Calu3 (cell line): ENCODE measurements at regions not wholly inside any gene's neighbourhood (a gene's known extent, or its start where the extent isn't known, plus 50 kb on each side); places are given as distances from the start of the nearest gene placed in this dataset.

ENCODE experiments used
- BruUV-seq: library from RNA; stranded (reverse); fragments of 400-500 nt; replicated peaks from 2 replicates; lab custom pipeline; 2021; lab: Mats Ljungman, UMichigan
- CTCF ChIA-PET: fragments of 300-600 bp; sonication (Branson Sonifier 250); formaldehyde crosslinking; loops from one replicate; lab custom pipeline; 2022; ENCODE audit warnings: antibody characterized with exemption; lab: Charles Lee
- DNase-seq: peaks from one replicate; pipeline ENCODE4 v3.0.0; 2022
- H3K27ac Mint-ChIP-seq: one replicate; pipeline ENCODE4 v1.8.0; 2022; ENCODE audit warnings: mixed read lengths; ENCODE audit not compliant: unreplicated experiment
- H3K27me3 Mint-ChIP-seq: one replicate; pipeline ENCODE4 v1.8.0; 2022; ENCODE audit warnings: mixed read lengths; ENCODE audit not compliant: unreplicated experiment
- H3K36me3 Mint-ChIP-seq: one replicate; pipeline ENCODE4 v1.8.0; 2022; ENCODE audit warnings: mild to moderate bottlenecking, moderate library complexity, mixed read lengths; ENCODE audit not compliant: insufficient read depth, unreplicated experiment
- H3K4me1 Mint-ChIP-seq: one replicate; pipeline ENCODE4 v1.8.0; 2022; ENCODE audit warnings: mild to moderate bottlenecking, low read depth, mixed read lengths; ENCODE audit not compliant: unreplicated experiment
- H3K4me3 Mint-ChIP-seq: one replicate; pipeline ENCODE4 v1.8.0; 2022; ENCODE audit warnings: mild to moderate bottlenecking, low read depth, moderate library complexity, mixed read lengths; ENCODE audit not compliant: unreplicated experiment
- H3K9me3 Mint-ChIP-seq: one replicate; pipeline ENCODE4 v1.8.0; 2022; ENCODE audit warnings: low read depth, mixed read lengths; ENCODE audit not compliant: unreplicated experiment
- intact Hi-C: fragments of 100-400 bp; cut with micrococcal nuclease; formaldehyde crosslinking; loops from one replicate; pipeline ENCODE4 v1.10.0; 2022; ENCODE audit not compliant: unreplicated experiment
- TF ChIP-seq, protein P1 (sequence below): fragments of 200-600 bp; IDR thresholded peaks from one replicate; pipeline ENCODE4 v1.8.0; 2022; ENCODE audit warnings: antibody characterized with exemption; ENCODE audit not compliant: unreplicated experiment

- no peak overlapping the region for H3K27ac Mint-ChIP-seq
- H3K9me3 Mint-ChIP-seq, result no peaks in the 10 kb centered on the region
- H3K4me1 Mint-ChIP-seq, result peaks cover 3% of the 10 kb centered on the region
- H3K4me3 Mint-ChIP-seq, result no peak overlapping the region
- H3K36me3 Mint-ChIP-seq, result no peaks in the 10 kb centered on the region
- DNase-seq, result no peak
- TF ChIP-seq, protein P1, sequence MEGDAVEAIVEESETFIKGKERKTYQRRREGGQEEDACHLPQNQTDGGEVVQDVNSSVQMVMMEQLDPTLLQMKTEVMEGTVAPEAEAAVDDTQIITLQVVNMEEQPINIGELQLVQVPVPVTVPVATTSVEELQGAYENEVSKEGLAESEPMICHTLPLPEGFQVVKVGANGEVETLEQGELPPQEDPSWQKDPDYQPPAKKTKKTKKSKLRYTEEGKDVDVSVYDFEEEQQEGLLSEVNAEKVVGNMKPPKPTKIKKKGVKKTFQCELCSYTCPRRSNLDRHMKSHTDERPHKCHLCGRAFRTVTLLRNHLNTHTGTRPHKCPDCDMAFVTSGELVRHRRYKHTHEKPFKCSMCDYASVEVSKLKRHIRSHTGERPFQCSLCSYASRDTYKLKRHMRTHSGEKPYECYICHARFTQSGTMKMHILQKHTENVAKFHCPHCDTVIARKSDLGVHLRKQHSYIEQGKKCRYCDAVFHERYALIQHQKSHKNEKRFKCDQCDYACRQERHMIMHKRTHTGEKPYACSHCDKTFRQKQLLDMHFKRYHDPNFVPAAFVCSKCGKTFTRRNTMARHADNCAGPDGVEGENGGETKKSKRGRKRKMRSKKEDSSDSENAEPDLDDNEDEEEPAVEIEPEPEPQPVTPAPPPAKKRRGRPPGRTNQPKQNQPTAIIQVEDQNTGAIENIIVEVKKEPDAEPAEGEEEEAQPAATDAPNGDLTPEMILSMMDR, result no peak
- intact Hi-C loops, result no loop called here
- CTCF ChIA-PET, result no interaction called here
- no TSS peak for BruUV-seq
- H3K27me3 Mint-ChIP-seq, result no peaks in the 10 kb centered on the region
These were observed 271.9 kb downstream of the RAB38 start for GRCh38 chr11:87903345-87903744.

DNA sequence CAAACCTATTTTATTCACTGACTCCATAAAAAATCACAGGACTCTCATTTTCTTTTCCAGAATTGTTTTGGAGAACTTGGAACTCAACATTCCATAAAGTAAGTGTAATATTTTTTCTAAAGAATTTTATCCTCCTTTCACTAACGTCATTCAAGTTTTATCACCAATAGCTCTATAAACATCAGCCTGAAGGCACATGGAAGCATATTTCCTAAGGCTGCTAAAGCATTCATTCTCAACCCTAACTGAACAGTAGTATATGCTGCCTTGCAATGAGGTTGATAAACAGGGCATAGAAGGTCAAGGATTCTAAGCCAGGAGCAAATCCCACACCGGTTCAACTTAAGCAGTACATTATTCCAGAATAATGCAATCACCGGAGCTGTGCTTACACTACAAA, 273.9 kb downstream of the RAB38 start:
- no peak for DNase-seq
- TF ChIP-seq, protein P1, result no peak
- no peak overlapping the region for H3K4me3 Mint-ChIP-seq
- intact Hi-C loops, result no loop called here
- CTCF ChIA-PET, result no interaction called here
- no TSS peak for BruUV-seq
- no peaks in the 10 kb centered on the region for H3K27me3 Mint-ChIP-seq
- no peaks in the 10 kb centered on the region for H3K9me3 Mint-ChIP-seq
- H3K36me3 Mint-ChIP-seq, result no peaks in the 10 kb centered on the region
- peaks cover 23% of the 10 kb centered on the region for H3K4me1 Mint-ChIP-seq
- no peak overlapping the region for H3K27ac Mint-ChIP-seq

- BruUV-seq, result no TSS peak
- CTCF ChIA-PET, result interaction anchor here (1.4 kb wide), 1 partner anchor 20 kb away, joined by 7 read pairs; no protein-coding TSS in a partner anchor
- Mint-ChIP-seq H3K4me1 (peaks cover 28% of the 10 kb centered on the region), H3K9me3 (no peaks in the 10 kb centered on the region), H3K27ac (no peak overlapping the region), H3K27me3 (no peaks in the 10 kb centered on the region), H3K4me3 (no peak overlapping the region), H3K36me3 (no peaks in the 10 kb centered on the region)
- no peak for DNase-seq
- TF ChIP-seq, protein P1, result no peak
- intact Hi-C loops, result loop anchor here (10.0 kb wide), 1 partner anchor 387 kb away; no protein-coding TSS in a partner anchor
These were observed 277.3 kb downstream of the RAB38 start for GRCh38 chr11:87897921-87898320.

DNA sequence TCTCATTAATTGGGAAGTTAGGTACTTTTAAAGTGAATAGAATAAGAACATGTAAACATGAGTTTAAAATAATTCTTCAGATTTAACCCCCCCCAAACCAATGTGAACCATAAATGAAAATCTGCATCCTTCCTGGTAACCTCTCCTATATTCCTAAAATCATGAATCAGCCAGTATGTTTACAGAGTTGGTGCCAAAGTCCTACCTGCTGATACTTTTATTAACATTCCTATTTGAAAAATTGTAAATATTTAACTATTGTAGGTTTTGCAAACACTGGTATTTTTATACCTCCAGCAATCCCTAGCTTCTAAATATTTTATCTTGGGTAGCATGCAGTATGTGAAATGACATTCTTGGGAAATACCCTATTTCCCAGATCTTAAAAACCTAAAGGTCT, 278.2 kb downstream of the RAB38 start:
- Mint-ChIP-seq H3K9me3 (no peaks in the 10 kb centered on the region), H3K4me1 (peaks cover 29% of the 10 kb centered on the region), H3K27me3 (no peaks in the 10 kb centered on the region), H3K4me3 (no peak overlapping the region), H3K27ac (peak overlapping the region; percentile 50), H3K36me3 (no peaks in the 10 kb centered on the region)
- CTCF ChIA-PET, result interaction anchor here (1.4 kb wide), 1 partner anchor 19 kb away, joined by 7 read pairs; no protein-coding TSS in a partner anchor
- BruUV-seq, result no TSS peak
- intact Hi-C loops, result loop anchor here (10.0 kb wide), 1 partner anchor 388 kb away; no protein-coding TSS in a partner anchor
- TF ChIP-seq, protein P1, result no peak
- DNase-seq, result no peak
